HCT116 (cell line): ENCODE measurements at regions not wholly inside any gene's neighbourhood (a gene's known extent, or its start where the extent isn't known, plus 50 kb on each side); places are given as distances from the start of the nearest gene placed in this dataset.

Experiments used
- ATAC-seq: fragments of 200-7000 bp; cut with Tn5 transposase; 2 replicates; pipeline ENCODE4 v1.9.1; 2020; ENCODE audit warnings: mild to moderate bottlenecking, moderate library complexity
- BruUV-seq: library from RNA; stranded (reverse); fragments of 400-500 nt; replicated peaks from 2 replicates; lab custom pipeline; 2021; lab: Mats Ljungman, UMichigan
- CTCF ChIA-PET: fragments of 300-600 bp; sonication (Branson Sonifier 250); formaldehyde crosslinking; loops from one replicate; lab custom pipeline; 2021; ENCODE audit warnings: antibody characterized with exemption; lab: Charles Lee
- POLR2A ChIA-PET: fragments of 300-600, 350-600 bp; sonication (Branson Sonifier 250); formaldehyde crosslinking; loops from one replicate; lab custom pipeline; 2021; ENCODE audit warnings: antibody characterized with exemption; lab: Charles Lee
- RAD21 ChIA-PET, 2 experiments: fragments of 300-600 bp; sonication (Branson Sonifier 250); formaldehyde crosslinking; loops; one replicate each; lab custom pipeline; 2023; ENCODE audit warnings: low total read pairs in 2 of 2; ENCODE audit not compliant: uncharacterized antibody in 2 of 2, unreplicated experiment in 2 of 2, low non-redundant PET in 1 of 2; lab: Charles Lee
- DNase-seq: peaks from one replicate; pipeline ENCODE4 v3.0.0-alpha.2; 2010; ENCODE audit warnings: low read depth, low spot score
- H2AFZ ChIP-seq: fragments of 200-600 bp; shearing (Covaris generic), sonication (generic); 2 replicates; pipeline ENCODE4 v1.6.1; 2017; ENCODE audit warnings: low read depth, mixed run types, mixed read lengths, antibody characterized with exemption, low read length; ENCODE audit not compliant: poor library complexity, severe bottlenecking
- H3K27ac ChIP-seq: 2 replicates; pipeline ENCODE4 v1.5.1; 2012; ENCODE audit warnings: low read depth, low read length
- H3K27me3 ChIP-seq: fragments of 200-600 bp; sonication (generic); 2 replicates; pipeline ENCODE4 v1.6.1; 2016; ENCODE audit warnings: mixed run types, low read length, mixed read lengths; ENCODE audit not compliant: insufficient read depth
- H3K36me3 ChIP-seq, 2 experiments: fragments of 200-500 bp in 1 of 2; fragments of 200-600 bp in 1 of 2; sonication (Bioruptor generic) in 1 of 2; sonication (generic) in 1 of 2; 2 replicates each; pipeline versions ENCODE4 v1.5.1 to v1.6.1; 2014 to 2016; ENCODE audit warnings: low read length in 2 of 2, inconsistent platforms in 1 of 2, mixed read lengths in 1 of 2, mixed run types in 1 of 2; ENCODE audit not compliant: insufficient read depth in 2 of 2, control insufficient read depth in 1 of 2
- H3K4me1 ChIP-seq, 2 experiments: fragments of 200-600 bp in 1 of 2; sonication (generic) in 1 of 2; 2 replicates each; pipeline versions ENCODE4 v1.5.1 to v1.6.1; 2012 to 2017; ENCODE audit warnings: low read length in 2 of 2, inconsistent platforms in 1 of 2, mild to moderate bottlenecking in 1 of 2, mixed read lengths in 1 of 2, mixed run types in 1 of 2, moderate library complexity in 1 of 2; ENCODE audit not compliant: insufficient read depth in 2 of 2, control insufficient read depth in 1 of 2
- H3K4me2 ChIP-seq: fragments of 200-600 bp; sonication (generic); 2 replicates; pipeline ENCODE4 v1.6.1; 2017; ENCODE audit warnings: mixed run types, low read length, mixed read lengths
- H3K4me3 ChIP-seq, 2 experiments: fragments of 200-600 bp in 1 of 2; sonication (generic) in 1 of 2; replicated peaks in 1 of 2; 2 replicates each; pipeline ENCODE4 v1.5.1; 2011 to 2016; ENCODE audit warnings: low read length in 2 of 2, control low read depth in 1 of 2, low read depth in 1 of 2, mild to moderate bottlenecking in 1 of 2, mixed read lengths in 1 of 2, mixed run types in 1 of 2
- H3K79me2 ChIP-seq: fragments of 200-600 bp; sonication (generic); 2 replicates; pipeline ENCODE4 v1.6.1; 2017; ENCODE audit warnings: mild to moderate bottlenecking, mixed run types, low read length, moderate library complexity, mixed read lengths; ENCODE audit not compliant: insufficient read depth
- H3K9ac ChIP-seq: fragments of 200-600 bp; sonication (generic); 2 replicates; pipeline ENCODE4 v1.6.1; 2016; ENCODE audit warnings: low read length, mixed read lengths
- H3K9me2 ChIP-seq: fragments of 200-600 bp; sonication (generic), shearing (Covaris generic); 2 replicates; pipeline ENCODE4 v1.6.1; 2017; ENCODE audit warnings: mixed run types, mild to moderate bottlenecking, moderate library complexity; ENCODE audit not compliant: insufficient read depth
- H3K9me3 ChIP-seq, 2 experiments: fragments of 200-500 bp in 1 of 2; fragments of 200-600 bp in 1 of 2; sonication (Bioruptor generic) in 1 of 2; sonication (generic) in 1 of 2; 2 replicates each; pipeline ENCODE4 v1.6.1; 2014 to 2017; ENCODE audit warnings: low read length in 2 of 2, mixed read lengths in 2 of 2, inconsistent platforms in 1 of 2, low read depth in 1 of 2, mild to moderate bottlenecking in 1 of 2, mixed run types in 1 of 2, moderate library complexity in 1 of 2; ENCODE audit not compliant: control insufficient read depth in 1 of 2, insufficient read depth in 1 of 2
- H4K20me1 ChIP-seq: fragments of 200-600 bp; sonication (generic), shearing (Covaris generic); 2 replicates; pipeline ENCODE4 v1.6.1; 2017; ENCODE audit warnings: mixed run types, mild to moderate bottlenecking, moderate library complexity; ENCODE audit not compliant: insufficient read depth
- ATF3 ChIP-seq: IDR thresholded peaks from 2 replicates; pipeline ENCODE4 v1.6.1; 2012
- CBX3 ChIP-seq: IDR thresholded peaks from 2 replicates; pipeline ENCODE4 v1.6.1; 2012; ENCODE audit warnings: low read depth
- CEBPB ChIP-seq: IDR thresholded peaks from 2 replicates; pipeline ENCODE4 v1.6.1; 2012; ENCODE audit warnings: low read depth
- CTCF ChIP-seq, 3 experiments: fragments of 200-600 bp in 1 of 3; sonication (generic) in 1 of 3; IDR thresholded peaks in 2 of 3; conservative IDR thresholded peaks in 1 of 3; 2 replicates each; pipeline ENCODE4 v1.5.1; 2012 to 2017; ENCODE audit warnings: low read depth in 2 of 3, low read length in 2 of 3, antibody characterized with exemption in 1 of 3, borderline replicate concordance in 1 of 3, control low read depth in 1 of 3, mild to moderate bottlenecking in 1 of 3, mixed read lengths in 1 of 3, mixed run types in 1 of 3, moderate library complexity in 1 of 3; ENCODE audit not compliant: insufficient read depth in 1 of 3
- ELF1 ChIP-seq: IDR thresholded peaks from 2 replicates; pipeline ENCODE4 v1.6.1; 2012; ENCODE audit warnings: low read depth, borderline replicate concordance
- EZH2 ChIP-seq: fragments of 200-600 bp; sonication (generic); IDR thresholded peaks from 2 replicates; pipeline ENCODE4 v1.6.1; 2017; ENCODE audit warnings: antibody characterized with exemption, mixed run types
- EZH2phosphoT487 ChIP-seq: fragments of 200-600 bp; IDR thresholded peaks from 2 replicates; pipeline ENCODE4 v1.6.1; 2018; ENCODE audit warnings: antibody characterized with exemption, borderline replicate concordance
- FOSL1 ChIP-seq: IDR thresholded peaks from 2 replicates; pipeline ENCODE4 v1.6.1; 2012; ENCODE audit warnings: low read depth
- JUND ChIP-seq: IDR thresholded peaks from 2 replicates; pipeline ENCODE4 v1.6.1; 2012
- MAX ChIP-seq: IDR thresholded peaks from 2 replicates; pipeline ENCODE4 v1.6.1; 2012
- POLR2A ChIP-seq: IDR thresholded peaks from 2 replicates; pipeline ENCODE4 v1.7.0; 2011; ENCODE audit warnings: borderline replicate concordance; ENCODE audit not compliant: insufficient read depth, insufficient read length; ENCODE audit errors: extremely low read depth
- RAD21 ChIP-seq: IDR thresholded peaks from 2 replicates; pipeline ENCODE4 v1.6.1; 2012; ENCODE audit warnings: low read depth, mild to moderate bottlenecking
- REST ChIP-seq: IDR thresholded peaks from 2 replicates; pipeline ENCODE4 v1.6.1; 2012; ENCODE audit warnings: low read depth
- SIN3A ChIP-seq: IDR thresholded peaks from 2 replicates; pipeline ENCODE4 v1.6.1; 2012; ENCODE audit warnings: low read depth
- SRF ChIP-seq: IDR thresholded peaks from 2 replicates; pipeline ENCODE4 v1.6.1; 2012; ENCODE audit warnings: low read depth
- TCF7L2 ChIP-seq: IDR thresholded peaks from 2 replicates; pipeline ENCODE4 v1.7.0; 2011; ENCODE audit warnings: borderline replicate concordance, inconsistent platforms; ENCODE audit not compliant: insufficient read depth, insufficient read length; ENCODE audit errors: extremely low read depth
- YY1 ChIP-seq: IDR thresholded peaks from 2 replicates; pipeline ENCODE4 v1.6.1; 2011; ENCODE audit warnings: low read length, low read depth, moderate library complexity, mild to moderate bottlenecking; ENCODE audit not compliant: insufficient replicate concordance; ENCODE audit errors: extremely low read depth
- intact Hi-C: fragments of 100-400 bp; cut with micrococcal nuclease; formaldehyde crosslinking; loops from 2 replicates; pipeline ENCODE4 v1.10.0; 2022

GRCh38 chr5:52015760-52016159 lies 632.5 kb downstream of the ISL1 start:
- Histone ChIP-seq H3K4me2 (no peak overlapping the region), H3K27me3 (no peaks in the 10 kb centered on the region), H3K9me3 (no peaks in the 10 kb centered on the region), H3K9ac (no peak overlapping the region), H2AFZ (no peak overlapping the region), H3K27ac (no peak overlapping the region), H3K4me1 (no peaks in the 10 kb centered on the region), H3K79me2 (no peaks in the 10 kb centered on the region), H3K4me3 (no peak overlapping the region), H4K20me1 (no peaks in the 10 kb centered on the region), H3K36me3 (no peaks in the 10 kb centered on the region), H3K9me2 (no peaks in the 10 kb centered on the region)
- ChIA-PET CTCF (no interaction called here), RAD21 (no interaction called here), POLR2A (no interaction called here)
- intact Hi-C loops, result no loop called here
- ATAC-seq (no peak), DNase-seq (no peak)
- BruUV-seq, result no TSS peak
- no peak for TF ChIP-seq SRF
- no peak for TF ChIP-seq CBX3

- Histone ChIP-seq H3K4me3 (no peak overlapping the region), H3K27ac (no peak overlapping the region), H4K20me1 (no peaks in the 10 kb centered on the region), H2AFZ (no peak overlapping the region), H3K4me2 (no peak overlapping the region), H3K79me2 (no peaks in the 10 kb centered on the region), H3K36me3 (no peaks in the 10 kb centered on the region), H3K27me3 (no peaks in the 10 kb centered on the region), H3K9me3 (no peaks in the 10 kb centered on the region), H3K4me1 (no peaks in the 10 kb centered on the region), H3K9ac (no peak overlapping the region), H3K9me2 (no peaks in the 10 kb centered on the region)
- no TSS peak for BruUV-seq
- ATAC-seq, result no peak
- CTCF ChIA-PET, result no interaction called here
- intact Hi-C loops, result no loop called here
- POLR2A ChIA-PET, result no interaction called here
- RAD21 ChIA-PET, result no interaction called here
- no peak for DNase-seq
- TF ChIP-seq REST (no peak), SIN3A (no peak), TCF7L2 (no peak), CEBPB (no peak), POLR2A (no peak), RAD21 (no peak), JUND (no peak), ATF3 (no peak), CTCF (IDR thresholded peaks at IDR 0.05 in 2 of 3, conservative IDR thresholded peaks at IDR 0.05 in 1 of 3; ENCODE audit: borderline replicate concordance in 1 of 3, insufficient read depth in 1 of 3, low read depth in 2 of 3, low read length in 2 of 3) (no peak), FOSL1 (no peak), MAX (no peak), EZH2phosphoT487 (no peak), CBX3 (no peak), YY1 (no peak), SRF (no peak), EZH2 (no peak), ELF1 (no peak)
Measured at GRCh38 chr5:52017567-52017966, 634.3 kb downstream of the ISL1 start.
